ENCODE measurements at regions not wholly inside any gene's neighbourhood (a gene's known extent, or its start where the extent isn't known, plus 50 kb on each side); places are given as distances from the start of the nearest gene placed in this dataset.

DNA sequence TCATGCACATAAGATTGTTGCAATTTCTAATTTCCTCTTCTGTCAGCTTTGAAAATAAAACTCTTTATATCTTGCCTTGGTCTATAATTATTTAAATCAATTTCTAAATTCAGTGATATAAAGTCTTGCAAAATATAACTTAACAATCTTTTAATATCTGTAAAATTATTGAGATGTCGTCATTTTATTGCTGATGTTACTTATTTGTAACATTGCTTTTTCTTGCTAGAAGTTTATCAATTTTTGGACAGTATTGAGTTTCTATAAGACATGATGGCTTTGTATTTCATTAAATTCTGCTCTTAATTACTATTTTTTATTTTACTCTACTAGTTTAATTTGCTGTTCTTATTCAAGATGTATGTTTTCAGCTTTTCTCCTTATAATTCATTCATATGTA, 1036.5 kb downstream of the TMEM182 start:
- no peak overlapping the region for H3K27ac ChIP-seq
- no peak overlapping the region for H3K4me3 ChIP-seq
- H3K27me3 ChIP-seq, result no peaks in the 10 kb centered on the region
- intact Hi-C loops (cut with DNase I; ENCODE audit: low total_unique reads), result no loop called here
- no peaks in the 10 kb centered on the region for H3K36me3 ChIP-seq
- DNase-seq (ENCODE audit: low spot score in 2 of 2), result no peak
- H3K9me3 ChIP-seq, result peaks cover 0 to 4% of the 10 kb centered on the region in 2 donors
- TF ChIP-seq, protein P1, sequence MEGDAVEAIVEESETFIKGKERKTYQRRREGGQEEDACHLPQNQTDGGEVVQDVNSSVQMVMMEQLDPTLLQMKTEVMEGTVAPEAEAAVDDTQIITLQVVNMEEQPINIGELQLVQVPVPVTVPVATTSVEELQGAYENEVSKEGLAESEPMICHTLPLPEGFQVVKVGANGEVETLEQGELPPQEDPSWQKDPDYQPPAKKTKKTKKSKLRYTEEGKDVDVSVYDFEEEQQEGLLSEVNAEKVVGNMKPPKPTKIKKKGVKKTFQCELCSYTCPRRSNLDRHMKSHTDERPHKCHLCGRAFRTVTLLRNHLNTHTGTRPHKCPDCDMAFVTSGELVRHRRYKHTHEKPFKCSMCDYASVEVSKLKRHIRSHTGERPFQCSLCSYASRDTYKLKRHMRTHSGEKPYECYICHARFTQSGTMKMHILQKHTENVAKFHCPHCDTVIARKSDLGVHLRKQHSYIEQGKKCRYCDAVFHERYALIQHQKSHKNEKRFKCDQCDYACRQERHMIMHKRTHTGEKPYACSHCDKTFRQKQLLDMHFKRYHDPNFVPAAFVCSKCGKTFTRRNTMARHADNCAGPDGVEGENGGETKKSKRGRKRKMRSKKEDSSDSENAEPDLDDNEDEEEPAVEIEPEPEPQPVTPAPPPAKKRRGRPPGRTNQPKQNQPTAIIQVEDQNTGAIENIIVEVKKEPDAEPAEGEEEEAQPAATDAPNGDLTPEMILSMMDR (IDR thresholded peaks at IDR 0.05), result no peak
- H3K4me1 ChIP-seq, result no peaks in the 10 kb centered on the region

DNA sequence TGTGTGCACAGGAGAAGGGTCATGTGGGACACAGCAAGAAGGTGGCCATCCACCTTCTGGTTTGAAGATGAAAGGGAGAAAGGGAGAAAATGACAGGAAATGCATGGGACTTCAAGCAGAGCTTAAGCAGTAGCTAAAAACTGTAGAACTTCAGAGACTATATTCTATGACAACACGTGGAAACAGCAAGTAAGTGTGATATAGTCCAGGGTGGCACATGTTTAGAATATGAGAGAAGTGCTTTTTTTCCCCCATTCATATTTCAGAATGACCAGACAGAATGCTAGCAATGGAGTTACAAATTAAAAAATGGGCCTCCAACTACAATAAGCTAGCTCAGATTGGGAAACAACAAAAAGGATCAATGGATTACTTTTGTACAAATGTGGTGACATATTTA, 1042.2 kb downstream of the TMEM182 start:
- Histone ChIP-seq H3K9me3 (peaks cover 0 to 4% of the 10 kb centered on the region in 2 donors), H3K27ac (no peak overlapping the region), H3K36me3 (no peaks in the 10 kb centered on the region), H3K4me1 (no peaks in the 10 kb centered on the region), H3K27me3 (no peaks in the 10 kb centered on the region), H3K4me3 (no peak overlapping the region)
- intact Hi-C loops (cut with DNase I; ENCODE audit: low total_unique reads), result no loop called here
- TF ChIP-seq POLR2AphosphoS5 (IDR thresholded peaks at IDR 0.05), result no peak
- TF ChIP-seq, protein P1 (IDR thresholded peaks at IDR 0.05), result no peak
- no peak for TF ChIP-seq POLR2A (IDR thresholded peaks at IDR 0.05)
- no peak for DNase-seq (ENCODE audit: low spot score in 2 of 2)

DNA sequence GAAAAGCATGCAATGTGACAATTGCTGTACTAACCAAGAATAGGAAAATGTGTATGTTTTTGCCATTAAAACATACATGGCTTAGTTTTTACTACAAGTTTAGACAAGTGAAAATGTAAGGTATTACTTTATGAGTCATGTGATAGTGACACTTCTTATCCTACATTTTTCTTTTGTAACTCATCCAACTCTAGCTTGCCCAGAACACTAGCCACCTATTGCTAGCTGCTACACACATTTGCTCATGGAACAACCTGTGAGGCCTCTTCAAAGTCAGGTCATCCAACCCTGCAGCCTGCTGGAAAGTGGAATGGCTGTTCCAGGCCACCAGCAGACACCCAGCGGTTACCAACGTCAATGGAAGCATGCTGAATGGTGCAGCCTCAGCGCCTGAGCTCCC, 1043.9 kb downstream of the TMEM182 start:
- TF ChIP-seq POLR2AphosphoS5 (IDR thresholded peaks at IDR 0.05) (no peak), POLR2A (IDR thresholded peaks at IDR 0.05) (no peak)
- TF ChIP-seq, protein P1 (IDR thresholded peaks at IDR 0.05), result no peak
- H3K4me3 ChIP-seq, result no peak overlapping the region
- no peaks in the 10 kb centered on the region for H3K27me3 ChIP-seq
- H3K36me3 ChIP-seq, result no peaks in the 10 kb centered on the region
- DNase-seq (ENCODE audit: low spot score in 2 of 2), result no peak
- no peaks in the 10 kb centered on the region for H3K4me1 ChIP-seq
- peaks cover 0 to 4% of the 10 kb centered on the region in 2 donors for H3K9me3 ChIP-seq
- H3K27ac ChIP-seq, result no peak overlapping the region
- intact Hi-C loops (cut with DNase I; ENCODE audit: low total_unique reads), result no loop called here

DNA sequence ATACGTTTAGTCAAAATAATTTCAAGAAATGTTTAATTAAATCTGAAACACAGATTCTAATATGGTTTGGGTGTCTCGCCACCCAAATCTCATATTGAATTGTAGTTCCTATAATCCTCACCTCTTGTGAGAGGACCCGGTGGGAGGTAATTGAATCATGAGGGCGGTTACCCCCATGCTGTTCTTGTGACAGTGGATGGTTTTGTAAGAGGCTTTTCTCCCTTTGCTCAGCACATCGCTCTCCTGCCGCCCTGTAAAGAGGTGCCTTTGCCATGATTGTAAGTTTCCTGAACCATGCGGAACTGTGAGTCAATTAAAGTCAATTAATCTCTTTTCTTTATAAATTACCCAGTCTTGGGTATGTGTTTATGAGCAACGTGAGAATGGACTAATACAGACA, 1045.1 kb upstream of the POU3F3 start:
- no peak for TF ChIP-seq POLR2AphosphoS5 (IDR thresholded peaks at IDR 0.05)
- TF ChIP-seq, protein P1 (IDR thresholded peaks at IDR 0.05), result no peak
- TF ChIP-seq POLR2A (IDR thresholded peaks at IDR 0.05), result no peak
- Histone ChIP-seq H3K4me3 (no peak overlapping the region), H3K27ac (no peak overlapping the region), H3K4me1 (no peaks in the 10 kb centered on the region), H3K9me3 (no peaks in the 10 kb centered on the region), H3K27me3 (no peaks in the 10 kb centered on the region), H3K36me3 (no peaks in the 10 kb centered on the region)
- intact Hi-C loops (cut with DNase I; ENCODE audit: low total_unique reads), result no loop called here
- no peak for DNase-seq (ENCODE audit: low spot score in 2 of 2)

DNA sequence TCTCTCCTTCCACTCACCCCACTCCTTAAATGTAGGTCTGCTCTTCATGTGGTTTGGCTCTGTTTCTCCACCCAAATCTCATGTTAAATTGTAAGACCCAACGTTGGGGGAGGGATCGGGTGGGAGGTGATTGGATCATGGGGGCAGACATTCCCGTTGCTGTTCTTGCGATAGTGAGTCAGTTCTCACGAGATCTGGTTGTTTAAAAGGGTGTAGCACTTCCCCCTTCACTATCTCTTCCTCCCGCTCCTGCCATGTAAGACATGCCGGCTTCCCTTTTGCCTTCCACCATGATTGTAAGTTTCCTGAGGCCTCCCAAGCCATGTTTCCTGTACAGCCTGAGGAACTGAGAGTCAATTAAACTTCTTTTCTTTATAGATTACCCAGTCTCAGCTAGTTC, 1044.5 kb upstream of the POU3F3 start:
- Histone ChIP-seq H3K4me1 (no peaks in the 10 kb centered on the region), H3K4me3 (no peak overlapping the region), H3K9me3 (no peaks in the 10 kb centered on the region), H3K27ac (no peak overlapping the region), H3K36me3 (no peaks in the 10 kb centered on the region), H3K27me3 (no peaks in the 10 kb centered on the region)
- TF ChIP-seq, protein P1 (IDR thresholded peaks at IDR 0.05), result no peak
- TF ChIP-seq POLR2AphosphoS5 (IDR thresholded peaks at IDR 0.05), result no peak
- TF ChIP-seq POLR2A (IDR thresholded peaks at IDR 0.05), result no peak
- intact Hi-C loops (cut with DNase I; ENCODE audit: low total_unique reads), result no loop called here
- DNase-seq (ENCODE audit: low spot score in 2 of 2), result no peak
